Epithelial cell of prostate (primary cell): ENCODE measurements at regions not wholly inside any gene's neighbourhood (a gene's known extent, or its start where the extent isn't known, plus 50 kb on each side); places are given as distances from the start of the nearest gene placed in this dataset.

Source experiments
- DNase-seq: peaks from one replicate; pipeline ENCODE4 v3.0.0-alpha.2; 2011; ENCODE audit warnings: low read depth, low spot score
- H3K27ac ChIP-seq: fragments of 450-650 bp; 2 replicates; pipeline ENCODE4 v1.5.1; 2017; ENCODE audit warnings: mild to moderate bottlenecking

DNA sequence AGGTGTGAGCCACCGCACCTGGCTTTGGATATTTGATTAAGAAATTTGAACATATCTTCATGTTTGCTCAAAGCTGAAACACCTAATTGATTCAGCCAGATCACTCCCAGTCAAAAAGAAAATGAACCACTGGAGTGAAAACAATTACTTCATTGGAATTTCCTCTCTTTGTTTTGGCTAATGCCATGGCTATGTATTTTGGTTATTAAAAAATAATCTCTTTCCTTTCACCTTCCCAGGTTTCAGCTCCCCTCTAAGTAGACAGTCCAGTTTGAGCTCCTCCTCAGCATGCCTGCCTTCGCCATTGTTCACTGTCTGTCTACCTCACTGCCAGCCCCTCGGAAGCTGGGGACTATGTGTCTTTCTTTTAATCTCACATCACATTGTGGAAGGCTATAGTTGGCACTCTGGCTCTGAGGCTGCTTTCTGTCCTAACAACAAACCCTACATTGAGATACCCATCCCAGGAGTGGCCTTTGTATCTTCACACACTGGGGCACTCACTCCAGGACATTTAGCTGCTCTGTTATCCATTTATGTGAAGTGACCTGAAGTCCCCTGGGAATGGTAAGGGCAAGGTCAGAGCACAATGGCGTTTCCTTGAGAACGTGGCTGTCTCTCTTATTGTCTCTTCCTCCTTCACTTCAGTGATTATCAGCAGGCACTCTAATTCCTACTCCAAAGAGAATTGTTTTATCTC is 764.0 kb upstream of the CITED2 start:
- no peak overlapping the region for H3K27ac ChIP-seq
- no peak for DNase-seq

DNA sequence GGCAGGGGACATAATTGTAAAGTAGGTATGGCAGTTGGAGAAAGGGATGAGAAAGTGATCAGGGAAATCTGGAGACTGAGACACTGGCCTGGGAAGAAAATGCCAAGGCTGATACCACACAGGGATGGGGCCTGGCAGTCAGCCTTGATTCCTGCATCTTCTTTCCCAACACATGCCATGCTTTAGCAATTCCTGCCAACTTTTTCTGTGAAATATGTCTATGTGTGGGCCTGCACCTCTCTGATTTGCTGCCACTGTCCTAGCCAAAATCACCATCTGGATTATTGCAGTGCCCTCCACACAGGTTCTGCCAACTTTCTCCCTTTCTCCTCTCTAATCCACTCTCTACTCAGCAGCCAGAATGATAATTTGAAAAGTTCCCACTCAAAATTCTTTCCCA is 759.8 kb upstream of the CITED2 start:
- no peak for DNase-seq
- no peak overlapping the region for H3K27ac ChIP-seq

DNA sequence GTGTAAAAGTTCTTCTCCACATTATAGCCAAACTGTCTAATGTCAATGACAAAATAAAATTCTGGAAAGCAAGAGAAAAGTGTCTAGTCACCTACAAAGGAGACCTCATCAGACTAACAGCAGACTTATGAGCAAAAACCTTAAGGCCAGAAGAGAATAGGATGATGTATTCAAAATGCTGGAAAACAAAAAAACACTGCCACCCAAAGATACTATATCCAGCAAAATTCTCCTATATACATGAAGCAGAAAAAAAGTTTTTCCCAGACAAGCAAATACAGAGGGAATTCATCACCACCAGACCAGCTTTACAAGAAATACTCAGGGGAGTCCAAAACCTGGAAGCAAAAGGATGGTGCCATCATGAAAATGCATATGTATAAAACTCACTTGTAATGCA is 755.6 kb upstream of the CITED2 start:
- no peak overlapping the region for H3K27ac ChIP-seq
- DNase-seq = no peak

DNA sequence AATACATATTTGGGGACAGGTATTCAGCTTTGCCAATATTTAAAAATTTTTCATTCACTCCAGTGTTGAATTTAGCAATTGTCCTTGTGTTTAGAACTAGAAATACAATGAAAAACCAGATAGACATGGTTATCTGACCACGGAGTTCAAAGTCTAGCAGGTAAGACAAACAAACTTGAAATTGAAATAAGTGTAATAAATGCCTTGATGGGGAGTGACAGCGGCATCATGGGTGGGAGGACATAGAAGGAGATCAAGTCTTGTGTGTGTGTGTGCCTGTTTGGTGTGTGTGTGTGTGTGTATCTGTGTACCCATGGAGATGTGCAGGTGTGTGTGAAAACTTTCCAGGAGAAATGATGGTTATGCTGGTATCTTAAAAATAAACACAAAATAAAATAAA is 750.0 kb upstream of the CITED2 start:
- no peak overlapping the region for H3K27ac ChIP-seq
- DNase-seq = no peak

DNA sequence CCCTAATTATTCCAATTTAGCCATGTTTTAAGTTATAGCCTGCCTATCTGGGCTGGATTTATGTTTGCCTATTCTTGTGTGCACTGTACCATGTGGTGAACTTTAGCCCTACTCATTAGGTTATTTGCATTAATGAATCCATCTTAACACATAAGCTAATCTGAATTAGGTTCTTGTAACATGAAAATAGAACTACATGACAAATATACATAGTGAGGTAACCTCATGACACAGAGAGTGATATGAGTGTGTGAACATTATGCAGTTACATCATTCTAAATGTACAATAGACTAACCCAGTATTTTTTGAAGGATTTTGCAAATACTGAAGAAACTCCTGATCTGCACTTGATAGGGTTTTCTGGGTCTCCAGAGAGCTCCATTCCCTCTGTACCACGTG is 733.7 kb upstream of the CITED2 start:
- no peak overlapping the region for H3K27ac ChIP-seq
- DNase-seq = no peak

DNA sequence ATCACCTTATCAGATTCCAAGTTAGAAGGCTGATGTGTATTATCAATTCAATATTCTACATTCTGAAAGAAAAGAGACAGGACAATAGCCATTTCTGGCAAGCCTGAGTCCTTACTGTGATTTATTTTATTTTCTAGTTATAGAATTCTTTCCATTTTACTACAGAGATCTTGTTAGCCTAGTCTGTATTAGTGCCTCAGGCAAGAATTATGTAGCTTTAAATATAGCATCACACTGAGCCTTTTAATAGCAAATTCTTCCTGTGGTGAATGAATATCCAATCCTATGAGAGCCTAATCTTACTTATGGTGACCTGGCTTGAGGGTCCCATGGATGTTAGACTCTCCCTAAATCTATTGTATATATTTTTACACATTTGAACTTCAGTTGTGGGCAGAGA is 732.8 kb upstream of the CITED2 start:
- H3K27ac ChIP-seq = no peak overlapping the region
- no peak for DNase-seq

DNA sequence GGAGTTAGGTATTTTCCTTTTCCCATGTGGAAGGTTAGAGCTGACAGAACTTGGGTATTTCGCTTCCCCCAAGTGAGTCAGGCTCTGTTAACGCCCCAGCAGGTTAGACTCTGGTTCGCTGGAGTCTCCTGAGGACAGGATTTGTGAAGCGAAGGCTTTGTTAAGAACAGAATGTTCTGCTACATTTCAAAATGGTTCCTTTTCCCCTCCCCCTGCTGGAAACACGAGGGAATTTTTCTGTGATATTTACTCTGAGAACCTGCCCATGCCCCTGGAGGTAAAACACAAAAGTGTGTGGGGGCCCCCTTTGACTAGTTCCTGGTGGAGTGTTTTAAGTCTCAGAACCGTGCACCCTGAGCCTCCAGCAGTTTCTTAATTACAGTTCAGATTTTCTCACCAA is 731.4 kb upstream of the CITED2 start:
- no peak for DNase-seq
- H3K27ac ChIP-seq = no peak overlapping the region

DNA sequence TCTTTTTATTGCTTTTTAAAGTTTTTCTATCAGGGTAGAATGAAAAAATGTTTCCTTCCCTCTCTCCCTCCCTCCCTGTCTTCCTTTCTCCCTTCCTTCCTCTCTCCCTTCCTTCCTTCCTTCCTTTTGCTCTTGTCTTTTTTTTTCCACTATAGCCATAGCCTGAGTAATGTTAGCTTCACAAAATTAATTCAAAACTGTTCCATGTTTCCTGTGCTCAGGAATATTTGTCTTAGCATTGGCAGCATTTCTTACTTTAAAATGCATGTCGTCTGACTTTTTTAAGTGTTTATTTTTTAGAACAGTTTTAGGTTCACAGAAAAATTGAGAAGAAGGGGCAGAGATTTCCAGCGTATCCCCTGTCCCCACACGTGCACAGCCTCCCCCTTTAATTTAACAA is 730.8 kb upstream of the CITED2 start:
- no peak overlapping the region for H3K27ac ChIP-seq
- no peak for DNase-seq

DNA sequence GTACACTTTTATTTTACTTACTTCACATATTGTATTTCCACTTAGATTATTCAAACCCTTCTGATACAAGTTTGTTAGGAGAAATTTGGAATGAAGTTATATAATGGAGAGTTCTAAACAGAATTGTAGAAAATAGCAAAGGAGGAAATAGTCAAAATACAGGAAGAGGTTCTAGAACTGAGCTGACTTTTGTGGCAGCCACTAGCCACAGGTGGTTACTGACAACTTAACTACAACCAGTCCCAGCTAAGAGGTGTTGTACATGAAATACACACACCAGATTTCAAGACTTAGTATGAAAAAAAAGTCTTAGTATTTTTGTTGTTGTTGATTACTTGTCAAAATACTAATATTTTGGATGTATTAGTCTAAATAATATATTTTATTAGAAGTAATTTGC is 727.4 kb upstream of the CITED2 start:
- no peak for DNase-seq
- no peak overlapping the region for H3K27ac ChIP-seq

DNA sequence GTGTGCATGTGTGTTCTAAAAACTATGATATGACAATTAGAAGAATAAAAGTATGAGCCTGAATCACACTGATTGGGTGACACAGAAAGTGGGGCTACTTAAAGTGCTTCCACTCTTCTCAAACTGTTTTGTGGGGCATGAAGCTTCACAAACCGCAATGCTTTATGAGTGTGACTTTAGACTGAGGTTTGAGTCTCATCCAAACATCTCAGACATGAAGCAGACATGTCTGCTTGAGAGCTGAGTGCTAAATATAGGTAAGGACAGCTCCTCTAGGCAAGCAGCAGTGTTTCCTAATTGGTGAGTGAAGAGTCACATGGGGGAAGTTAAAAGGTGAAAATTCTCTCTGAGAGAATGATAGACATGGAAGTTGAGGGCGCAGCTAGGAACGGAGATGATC is 726.9 kb upstream of the CITED2 start:
- H3K27ac ChIP-seq = no peak overlapping the region
- DNase-seq = no peak

DNA sequence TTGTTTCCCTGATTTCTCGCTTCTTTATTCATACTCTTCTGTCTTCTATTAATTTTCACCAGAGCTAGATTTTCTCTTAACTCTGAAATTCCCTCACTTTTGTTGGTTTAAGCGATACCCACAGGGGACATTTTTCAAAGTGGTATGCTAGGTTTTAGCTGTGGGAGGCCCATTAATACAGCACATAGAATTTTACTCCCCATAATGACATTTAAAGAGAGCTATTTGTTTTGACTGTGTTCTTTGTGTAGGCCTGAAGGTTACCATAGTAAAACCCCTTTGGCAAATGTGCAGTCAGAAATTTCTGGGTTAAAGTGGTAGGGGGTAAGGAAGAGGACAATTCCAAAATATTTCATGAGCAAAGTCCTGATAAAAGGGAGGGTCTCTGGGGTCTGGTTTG is 721.1 kb upstream of the CITED2 start:
- no peak for DNase-seq
- H3K27ac ChIP-seq = no peak overlapping the region

DNA sequence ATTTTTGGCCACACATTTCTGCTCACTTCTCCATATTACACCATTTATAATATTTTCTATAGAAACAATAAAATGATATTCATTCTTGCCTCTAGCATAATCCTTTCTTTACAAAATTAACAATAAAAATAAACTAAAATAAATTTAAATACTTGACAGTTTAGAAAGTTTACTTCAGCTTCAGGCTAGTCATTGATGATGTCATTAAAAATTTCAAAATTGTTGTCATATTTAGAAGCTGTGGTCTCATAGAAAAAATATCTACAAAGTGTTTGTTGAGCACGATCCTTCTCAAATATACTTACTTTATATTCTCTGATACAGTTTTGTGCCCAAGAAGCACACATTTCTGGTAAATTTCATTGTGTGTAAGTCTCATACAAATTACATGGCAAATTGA is 717.4 kb upstream of the CITED2 start:
- H3K27ac ChIP-seq = no peak overlapping the region
- DNase-seq = no peak

DNA sequence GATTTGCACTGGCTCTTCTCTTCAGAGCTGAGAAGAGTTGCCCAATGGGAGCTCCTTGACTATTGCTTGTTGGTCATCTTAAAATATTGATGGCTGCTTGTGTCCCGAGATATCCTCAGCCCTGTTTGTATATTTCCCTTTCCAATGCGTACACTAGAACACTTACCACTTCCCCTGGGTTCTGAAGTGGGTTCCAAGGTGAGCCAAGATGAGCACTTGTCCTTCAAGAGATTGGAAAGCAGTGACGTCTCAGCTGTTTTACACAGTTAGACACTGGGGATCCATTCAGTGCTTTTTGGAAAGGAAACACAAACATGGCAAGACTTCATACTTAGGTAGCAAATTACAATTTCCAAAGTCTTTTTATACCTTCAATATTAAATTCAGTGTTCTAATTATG is 716.4 kb upstream of the CITED2 start:
- no peak for DNase-seq
- H3K27ac ChIP-seq = no peak overlapping the region

DNA sequence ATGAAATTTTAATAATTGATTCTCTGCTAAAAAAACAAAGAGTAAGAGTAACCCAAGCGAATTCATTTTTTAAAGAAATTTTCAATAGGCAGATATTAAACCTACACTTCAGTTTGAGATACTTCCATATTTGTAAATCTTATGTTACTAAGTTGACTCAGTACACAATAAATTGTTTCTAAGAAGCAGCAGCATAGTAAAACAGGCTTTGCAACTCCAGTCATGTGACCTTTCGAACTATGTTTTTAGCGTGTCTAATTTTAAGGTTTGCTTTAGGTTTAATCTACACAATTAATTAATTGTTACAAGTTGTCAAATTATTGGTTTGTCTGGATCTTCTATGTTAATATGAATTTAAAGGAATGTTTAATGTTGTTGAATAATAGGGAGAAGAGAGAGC is 708.9 kb upstream of the CITED2 start:
- DNase-seq = peak; percentile 22

DNA sequence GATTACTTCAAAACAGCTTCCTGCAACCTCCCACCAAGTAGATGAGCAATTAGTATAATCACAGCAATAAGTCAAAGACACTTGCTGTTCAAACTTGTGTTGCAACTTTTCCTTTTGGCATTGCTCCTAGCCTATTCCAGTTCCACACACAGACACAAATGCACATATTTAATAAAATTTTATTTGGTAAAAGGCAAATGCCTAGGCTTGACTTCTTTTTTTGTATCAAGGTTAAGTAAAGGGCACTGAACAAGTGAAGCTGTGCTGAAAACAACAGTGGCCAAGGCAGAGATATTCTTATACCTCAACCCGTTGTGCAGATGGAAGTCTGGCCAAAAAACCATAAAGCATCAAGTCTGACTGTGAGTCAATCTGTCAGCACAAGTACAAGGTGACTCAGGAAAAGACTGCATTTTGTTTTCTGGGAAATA is 708.4 kb upstream of the CITED2 start:
- DNase-seq = peak; percentile 10
- H3K27ac ChIP-seq = peak overlapping the region; percentile 28

More for the DNA sequence above, 708.9 kb upstream of the CITED2 start:
- H3K27ac ChIP-seq = peak overlapping the region; percentile 28

DNA sequence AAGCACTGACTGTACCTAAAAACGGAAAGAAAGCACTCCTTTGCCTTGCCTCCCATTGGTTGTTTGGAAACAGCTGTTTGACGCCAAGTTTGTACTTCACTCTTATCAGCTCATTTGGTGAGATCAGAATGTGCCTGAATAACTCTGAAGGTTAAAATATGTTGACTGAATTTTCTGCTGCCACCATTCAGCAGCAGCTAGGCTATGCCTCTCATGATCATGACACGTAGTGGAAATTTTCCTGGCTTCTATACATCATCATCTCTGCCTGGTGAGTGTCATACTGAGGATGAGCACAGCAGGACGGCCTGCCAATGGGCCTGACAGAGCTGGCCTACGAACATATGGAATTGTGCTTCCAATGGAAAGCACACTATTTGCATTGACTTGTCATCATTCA is 704.9 kb upstream of the CITED2 start:
- no peak overlapping the region for H3K27ac ChIP-seq
- DNase-seq = no peak

DNA sequence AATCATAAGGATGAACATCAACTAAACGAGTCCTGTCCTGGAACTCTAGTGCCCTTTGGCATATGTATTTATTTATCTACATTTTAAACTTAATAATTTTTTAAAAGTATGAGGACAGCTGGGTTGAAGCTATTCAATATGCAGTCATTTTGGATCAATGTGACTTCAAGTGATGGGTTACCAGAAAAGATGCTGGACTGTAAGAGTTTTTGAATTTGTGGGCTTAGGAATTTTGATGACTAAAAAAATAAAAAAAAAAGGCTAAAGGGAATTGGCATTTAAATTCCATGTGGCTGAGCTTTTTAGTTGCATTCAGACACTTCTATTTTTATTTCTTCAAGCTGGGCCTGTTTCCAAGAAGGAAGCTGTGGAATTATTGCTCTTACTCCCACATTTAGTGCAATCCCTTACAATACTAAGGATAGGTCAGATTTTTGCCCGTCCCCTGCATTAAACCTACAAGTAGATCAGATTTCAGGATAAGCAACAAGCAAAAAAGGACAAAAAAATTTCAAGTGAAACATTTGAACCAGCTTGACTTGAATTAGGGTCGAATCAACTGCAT is 704.2 kb upstream of the CITED2 start:
- no peak overlapping the region for H3K27ac ChIP-seq
- DNase-seq = no peak

DNA sequence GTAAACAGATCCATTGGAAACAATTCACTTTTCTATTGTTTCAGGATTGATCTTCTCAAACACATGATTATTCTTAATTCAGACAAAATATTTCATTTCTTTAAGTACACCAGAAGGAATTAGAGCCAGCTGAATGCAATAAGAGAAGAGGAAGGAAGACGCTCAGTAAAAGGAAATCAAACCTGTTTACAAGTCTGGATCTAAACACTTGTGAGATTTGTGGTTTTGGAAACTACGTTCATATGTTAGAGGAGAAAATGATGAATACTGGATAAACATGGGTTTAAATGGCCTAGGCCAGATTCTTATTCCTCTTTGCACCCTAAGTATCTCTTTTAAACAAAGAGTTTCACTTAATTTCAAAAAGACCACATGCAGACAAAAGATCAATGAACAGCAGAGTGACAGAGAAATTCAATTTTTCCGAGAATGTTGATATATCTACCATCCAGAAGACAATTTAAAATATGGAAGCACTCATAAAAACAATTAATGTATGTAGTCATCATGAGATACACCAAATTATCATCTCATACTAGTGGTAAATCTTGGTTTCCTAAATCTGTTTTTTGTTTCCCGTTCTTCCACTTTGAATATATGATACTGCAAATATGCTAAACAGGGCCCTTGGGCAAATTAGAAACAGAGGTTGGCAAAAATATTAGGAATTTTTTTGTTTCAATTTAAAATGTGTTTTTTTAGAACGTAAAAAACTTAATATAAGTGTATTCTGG is 703.5 kb upstream of the CITED2 start:
- H3K27ac ChIP-seq = no peak overlapping the region
- DNase-seq = no peak

DNA sequence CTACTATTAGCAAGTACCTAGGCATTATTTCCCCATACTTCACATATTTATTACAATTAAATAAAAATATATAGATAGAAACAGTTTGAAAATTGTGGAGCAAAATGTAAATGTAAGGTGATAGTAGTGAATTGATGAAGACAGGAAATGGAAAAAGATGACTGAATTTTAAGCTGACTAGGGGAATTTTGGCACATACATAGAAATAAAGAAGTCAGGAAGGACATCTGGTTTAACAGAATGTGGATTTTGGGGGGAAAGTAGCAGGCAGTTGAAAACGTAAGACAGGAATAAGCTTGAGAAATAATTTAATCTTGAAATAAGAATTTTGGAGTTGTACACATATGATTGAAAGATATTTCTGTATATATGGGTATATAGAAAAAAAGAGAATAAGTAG is 701.7 kb upstream of the CITED2 start:
- DNase-seq = no peak
- H3K27ac ChIP-seq = no peak overlapping the region

DNA sequence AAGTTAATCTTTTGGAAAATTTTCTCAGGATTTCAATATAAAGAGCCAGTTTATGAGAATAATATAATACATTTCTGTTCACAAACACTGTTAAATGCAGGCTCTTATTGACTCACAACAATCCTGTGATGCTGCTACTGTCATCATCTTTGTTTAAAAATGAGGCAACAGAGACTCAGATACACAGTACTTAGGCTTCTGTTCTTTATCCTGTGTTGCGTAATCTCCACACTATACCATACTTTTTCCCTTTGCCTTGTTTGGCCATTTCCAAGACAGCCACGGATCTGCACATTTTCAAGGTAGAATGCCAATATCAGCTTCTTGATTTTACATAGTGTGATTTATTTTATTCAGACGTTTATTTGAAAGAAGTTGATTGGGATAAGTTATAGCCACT is 699.0 kb upstream of the CITED2 start:
- no peak overlapping the region for H3K27ac ChIP-seq
- DNase-seq = peak; percentile 26

DNA sequence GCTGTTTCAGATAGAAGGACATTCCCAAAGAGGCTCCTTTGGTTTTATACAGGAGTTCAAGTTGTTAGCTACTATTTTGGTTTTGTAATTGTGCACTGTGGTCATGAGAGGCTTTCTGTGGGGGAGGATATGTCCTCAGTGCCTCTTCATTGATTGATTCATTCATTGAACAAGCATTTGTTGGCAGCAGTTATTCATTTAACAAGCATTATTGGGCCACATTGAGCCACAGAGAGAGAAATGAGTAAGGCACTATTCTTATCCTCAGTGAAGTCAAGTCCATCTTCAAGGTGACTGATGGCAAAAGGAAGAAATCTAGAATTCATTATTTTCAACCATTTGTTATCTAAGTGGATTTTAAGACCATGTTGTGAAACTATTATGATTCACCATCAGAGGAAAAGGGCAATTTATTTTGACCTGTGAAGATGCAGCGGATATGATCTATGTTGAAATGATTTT is 697.2 kb upstream of the CITED2 start:
- no peak overlapping the region for H3K27ac ChIP-seq
- peak; percentile 8 for DNase-seq
